ENCODE measurements at regions not wholly inside any gene's neighbourhood (a gene's known extent, or its start where the extent isn't known, plus 50 kb on each side); places are given as distances from the start of the nearest gene placed in this dataset.
"Not testable (repeated sequence)": the region's sequence is repeated elsewhere in the genome, so short reads cannot be mapped to it uniquely, and the experiment has no call there.

GRCh38 chr7:86995814-86996213 is 63.6 kb downstream of the ELAPOR2 start:
- no peak for TF ChIP-seq CTCF (IDR thresholded peaks at IDR 0.05; ENCODE audit: extremely low read depth, insufficient read depth, missing control alignments)
- in situ Hi-C loops (cut with MboI; ENCODE audit: low pct_unique_long_range_greater_than_20kb, low sequenced_read_pairs, unreplicated experiment): no loop called here
- no peak for DNase-seq (ENCODE audit: low spot score)

- DNase-seq (ENCODE audit: low spot score): no peak
- in situ Hi-C loops (cut with MboI; ENCODE audit: low pct_unique_long_range_greater_than_20kb, low sequenced_read_pairs, unreplicated experiment): no loop called here
- TF ChIP-seq CTCF (IDR thresholded peaks at IDR 0.05; ENCODE audit: extremely low read depth, insufficient read depth, missing control alignments): no peak
Measured at GRCh38 chr7:86995052-86995725, 64.3 kb downstream of the ELAPOR2 start.

- TF ChIP-seq CTCF (IDR thresholded peaks at IDR 0.05; ENCODE audit: extremely low read depth, insufficient read depth, missing control alignments): no peak
- DNase-seq (ENCODE audit: low spot score): no peak
- in situ Hi-C loops (cut with MboI; ENCODE audit: low pct_unique_long_range_greater_than_20kb, low sequenced_read_pairs, unreplicated experiment): no loop called here
Measured at GRCh38 chr7:86991771-86992191, 67.7 kb downstream of the ELAPOR2 start.

GRCh38 chr7:86991093-86991769 is 68.2 kb downstream of the ELAPOR2 start:
- no peak for TF ChIP-seq CTCF (IDR thresholded peaks at IDR 0.05; ENCODE audit: extremely low read depth, insufficient read depth, missing control alignments)
- in situ Hi-C loops (cut with MboI; ENCODE audit: low pct_unique_long_range_greater_than_20kb, low sequenced_read_pairs, unreplicated experiment): no loop called here
- DNase-seq (ENCODE audit: low spot score): no peak

- DNase-seq (ENCODE audit: low spot score): no peak
- in situ Hi-C loops (cut with MboI; ENCODE audit: low pct_unique_long_range_greater_than_20kb, low sequenced_read_pairs, unreplicated experiment): no loop called here
- TF ChIP-seq CTCF (IDR thresholded peaks at IDR 0.05; ENCODE audit: extremely low read depth, insufficient read depth, missing control alignments): no peak
Measured at GRCh38 chr7:86989407-86989806, 70.0 kb downstream of the ELAPOR2 start.

- in situ Hi-C loops (cut with MboI; ENCODE audit: low pct_unique_long_range_greater_than_20kb, low sequenced_read_pairs, unreplicated experiment); DNase-seq (ENCODE audit: low spot score): not testable (repeated sequence)
Measured at GRCh38 chr7:86987834-86988233, 71.6 kb downstream of the ELAPOR2 start.

GRCh38 chr7:86987358-86987757 is 72.1 kb downstream of the ELAPOR2 start:
- in situ Hi-C loops (cut with MboI; ENCODE audit: low pct_unique_long_range_greater_than_20kb, low sequenced_read_pairs, unreplicated experiment); DNase-seq (ENCODE audit: low spot score): not testable (repeated sequence)

- in situ Hi-C loops (cut with MboI; ENCODE audit: low pct_unique_long_range_greater_than_20kb, low sequenced_read_pairs, unreplicated experiment); DNase-seq (ENCODE audit: low spot score): not testable (repeated sequence)
Measured at GRCh38 chr7:86985342-86985741, 74.1 kb downstream of the ELAPOR2 start.

GRCh38 chr7:86983654-86984053 is 75.8 kb downstream of the ELAPOR2 start:
- in situ Hi-C loops (cut with MboI; ENCODE audit: low pct_unique_long_range_greater_than_20kb, low sequenced_read_pairs, unreplicated experiment); DNase-seq (ENCODE audit: low spot score): not testable (repeated sequence)

GRCh38 chr7:86981937-86982336 is 77.5 kb downstream of the ELAPOR2 start:
- DNase-seq (ENCODE audit: low spot score); in situ Hi-C loops (cut with MboI; ENCODE audit: low pct_unique_long_range_greater_than_20kb, low sequenced_read_pairs, unreplicated experiment): not testable (repeated sequence)

Data from GM13977 (cell line).